HUES48 (cell line): ENCODE measurements at regions not wholly inside any gene's neighbourhood (a gene's known extent, or its start where the extent isn't known, plus 50 kb on each side); places are given as distances from the start of the nearest gene placed in this dataset.
A peak's percentile ranks its signal among the peaks of the same experiment; 100 is the strongest.

Experiments
- H3K27ac ChIP-seq: one replicate; pipeline ENCODE4 v1.7.0; 2013; ENCODE audit warnings: low read depth, low read length, inconsistent platforms
- H3K27me3 ChIP-seq: 2 replicates; pipeline ENCODE4 v1.6.1; 2013; ENCODE audit warnings: mild to moderate bottlenecking, low read length; ENCODE audit not compliant: control insufficient read depth, insufficient read depth
- H3K36me3 ChIP-seq: 2 replicates; pipeline ENCODE4 v1.6.1; 2013; ENCODE audit warnings: low read length; ENCODE audit not compliant: control insufficient read depth, insufficient read depth
- H3K4me1 ChIP-seq: 2 replicates; pipeline ENCODE4 v1.6.1; 2013; ENCODE audit warnings: mild to moderate bottlenecking, low read length; ENCODE audit not compliant: control insufficient read depth, insufficient read depth
- H3K4me3 ChIP-seq: 2 replicates; pipeline ENCODE4 v1.5.1; 2013; ENCODE audit warnings: mild to moderate bottlenecking, low read depth, low read length
- H3K9ac ChIP-seq: 2 replicates; pipeline ENCODE4 v1.6.1; 2013; ENCODE audit warnings: mild to moderate bottlenecking, low read depth, low read length, moderate library complexity
- H3K9me3 ChIP-seq: 2 replicates; pipeline ENCODE4 v1.6.1; 2013; ENCODE audit warnings: low read length; ENCODE audit not compliant: control insufficient read depth, insufficient read depth

DNA sequence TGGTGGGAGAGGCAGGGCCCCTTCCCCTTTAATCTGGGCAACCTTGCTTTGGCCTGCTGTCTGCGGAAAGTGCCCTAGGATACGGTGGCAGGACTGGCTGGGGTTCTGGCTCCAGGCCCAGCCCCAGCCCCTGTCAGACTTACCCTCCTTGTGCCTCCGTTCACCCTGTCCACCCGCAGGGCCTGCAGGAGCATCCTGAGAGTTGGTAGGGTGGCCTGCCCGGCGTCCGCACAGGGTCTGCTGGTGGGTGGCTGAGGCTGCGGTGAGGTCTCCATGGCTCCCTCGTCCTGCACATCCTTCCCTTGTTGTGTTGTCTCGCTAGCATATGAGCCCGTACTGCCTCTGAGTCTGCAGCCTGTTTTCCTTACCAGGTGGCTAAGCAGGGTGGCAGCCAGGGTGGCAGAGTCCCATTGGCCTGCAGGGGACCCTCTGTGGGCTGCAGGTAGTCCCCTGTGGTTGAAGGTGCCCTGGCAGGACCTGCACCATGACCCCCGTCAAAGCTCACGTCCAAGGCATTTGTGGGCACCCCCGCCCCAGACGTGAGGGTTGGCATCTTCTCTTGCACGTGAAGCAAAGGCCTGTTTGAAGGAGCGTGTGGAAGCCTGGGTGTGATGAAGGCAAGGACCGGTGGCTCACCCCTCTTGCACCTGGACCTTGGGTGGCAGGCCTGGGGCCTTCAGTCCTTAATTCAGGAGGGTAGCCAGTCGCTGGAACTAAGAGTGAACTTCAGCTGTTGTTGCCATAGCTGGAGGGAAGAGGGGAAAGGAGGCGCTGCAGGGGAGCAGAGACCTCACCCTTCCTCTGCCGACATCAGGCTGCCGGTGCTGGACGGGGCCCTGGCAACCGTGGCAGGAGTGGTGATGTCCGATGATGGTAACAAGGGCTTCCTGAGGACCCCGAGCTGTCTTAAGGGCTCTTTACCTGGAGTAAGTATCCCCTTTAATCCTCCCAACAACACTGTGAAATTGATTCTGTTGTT lies 293.7 kb downstream of the SEC14L1 start:
- Histone ChIP-seq H3K27me3 (no peaks in the 10 kb centered on the region), H3K36me3 (no peaks in the 10 kb centered on the region), H3K9ac (no peak overlapping the region), H3K9me3 (no peaks in the 10 kb centered on the region), H3K4me1 (peaks cover 50% of the 10 kb centered on the region), H3K4me3 (no peak overlapping the region), H3K27ac (no peak overlapping the region)

DNA sequence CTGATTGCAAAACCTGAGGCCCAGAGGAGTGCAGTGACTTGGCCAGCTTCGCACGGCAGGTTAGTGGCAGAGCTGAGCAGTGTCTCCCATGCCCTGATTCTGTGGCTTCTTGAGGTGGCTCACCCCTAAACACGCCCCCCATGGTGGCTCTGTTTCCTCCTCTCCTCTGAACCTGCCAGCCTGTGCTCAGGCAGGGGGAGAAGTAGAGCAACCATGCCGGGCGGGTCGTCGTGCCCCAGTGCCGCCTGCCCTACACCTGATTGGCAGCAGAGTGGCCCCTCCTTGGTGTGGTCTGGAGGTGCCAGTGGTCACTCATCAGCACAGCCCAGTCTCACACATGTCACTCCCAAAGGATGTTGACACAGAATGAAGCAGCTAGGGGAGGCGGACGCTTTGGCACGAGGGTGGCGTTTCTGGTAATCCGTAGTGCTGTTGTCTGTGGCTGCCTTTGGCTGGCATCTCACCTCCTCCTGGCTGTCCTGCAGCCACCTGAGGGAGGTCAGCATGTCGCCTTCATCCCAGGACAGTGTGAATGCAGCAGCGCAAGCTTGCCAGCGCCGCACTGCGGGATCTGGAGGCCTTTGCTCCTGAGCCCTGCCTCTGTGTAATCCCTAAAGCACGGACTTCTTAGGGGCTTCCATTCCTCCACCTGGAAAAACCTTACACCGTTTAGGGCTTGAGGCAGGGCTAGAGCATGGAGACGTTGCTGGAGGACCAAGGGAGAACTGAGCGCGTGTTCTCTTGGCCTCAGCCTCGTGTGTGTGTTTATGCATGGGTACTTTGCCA lies 294.7 kb downstream of the SEC14L1 start:
- no peak overlapping the region for H3K9ac ChIP-seq
- H3K4me1 ChIP-seq = peaks cover 42% of the 10 kb centered on the region
- no peaks in the 10 kb centered on the region for H3K9me3 ChIP-seq
- no peaks in the 10 kb centered on the region for H3K36me3 ChIP-seq
- no peak overlapping the region for H3K4me3 ChIP-seq
- peak overlapping the region; percentile 73 for H3K27ac ChIP-seq
- H3K27me3 ChIP-seq = no peaks in the 10 kb centered on the region

DNA sequence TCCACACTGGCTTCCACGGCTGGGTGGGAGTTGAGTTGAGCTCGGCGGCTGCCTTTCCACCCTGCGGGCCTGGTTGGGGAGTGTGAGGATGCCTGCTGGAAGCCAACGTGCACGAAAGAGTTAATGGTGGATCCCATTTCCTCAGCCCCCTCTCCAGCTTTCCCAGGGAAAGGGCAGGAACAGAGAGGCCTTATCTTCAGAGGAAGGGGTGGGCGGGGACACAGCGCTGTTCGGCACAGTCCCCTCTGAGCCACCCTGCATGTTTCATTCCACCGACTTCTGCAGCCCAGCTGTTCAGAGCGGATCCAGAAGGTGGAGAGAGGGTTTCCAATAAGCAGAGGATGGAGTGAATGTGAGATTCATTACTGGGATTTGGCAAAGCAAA lies 295.3 kb downstream of the SEC14L1 start:
- Histone ChIP-seq H3K36me3 (no peaks in the 10 kb centered on the region), H3K27ac (peak overlapping the region; percentile 73), H3K9ac (no peak overlapping the region), H3K9me3 (no peaks in the 10 kb centered on the region), H3K4me1 (peaks cover 41% of the 10 kb centered on the region), H3K4me3 (no peak overlapping the region), H3K27me3 (no peaks in the 10 kb centered on the region)

DNA sequence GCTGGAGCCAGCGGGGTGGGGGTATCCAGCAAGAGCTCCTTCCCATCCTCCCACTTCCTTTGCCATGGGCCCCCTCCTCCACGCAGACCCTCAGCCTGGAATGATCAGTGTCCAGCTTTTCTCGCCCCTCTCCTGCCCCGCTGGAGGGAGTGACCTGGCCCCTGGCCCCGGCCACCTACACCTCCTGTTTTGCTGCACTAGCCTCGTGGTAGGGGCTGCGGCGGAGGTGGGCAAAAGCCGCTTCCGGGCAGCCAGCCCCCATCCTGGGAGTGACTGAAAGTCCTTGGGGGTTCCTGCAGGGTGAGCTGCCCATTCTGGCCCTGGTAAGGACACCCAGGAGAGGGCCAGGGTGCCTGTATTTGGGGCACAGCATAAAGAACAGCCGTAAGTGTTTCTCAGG lies 295.7 kb downstream of the SEC14L1 start:
- no peaks in the 10 kb centered on the region for H3K27me3 ChIP-seq
- no peaks in the 10 kb centered on the region for H3K36me3 ChIP-seq
- H3K4me3 ChIP-seq = no peak overlapping the region
- H3K27ac ChIP-seq = peak overlapping the region; percentile 73
- H3K4me1 ChIP-seq = peaks cover 41% of the 10 kb centered on the region
- no peaks in the 10 kb centered on the region for H3K9me3 ChIP-seq
- no peak overlapping the region for H3K9ac ChIP-seq

DNA sequence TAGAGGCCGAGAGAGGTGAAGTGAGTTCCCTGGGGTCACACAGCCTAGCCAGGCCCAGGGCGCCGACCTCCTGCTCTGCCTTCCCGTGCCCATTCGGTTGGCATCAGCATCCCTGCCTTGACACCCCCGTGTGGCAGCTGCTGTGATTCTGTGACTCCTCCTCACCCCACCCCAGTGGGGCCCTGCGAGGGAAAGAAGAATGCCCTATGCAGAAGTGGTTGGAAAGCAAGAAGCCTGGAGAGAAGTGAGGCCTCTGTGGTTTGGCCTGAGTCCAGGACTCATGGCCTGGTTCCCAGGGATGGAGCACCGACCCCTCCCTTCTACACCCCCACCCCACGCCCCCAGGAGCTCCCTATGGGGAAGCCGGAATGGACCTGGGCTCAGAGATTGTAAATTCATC lies 296.2 kb downstream of the SEC14L1 start:
- no peak overlapping the region for H3K4me3 ChIP-seq
- H3K4me1 ChIP-seq = peaks cover 41% of the 10 kb centered on the region
- no peaks in the 10 kb centered on the region for H3K9me3 ChIP-seq
- no peak overlapping the region for H3K9ac ChIP-seq
- no peaks in the 10 kb centered on the region for H3K27me3 ChIP-seq
- no peak overlapping the region for H3K27ac ChIP-seq
- H3K36me3 ChIP-seq = no peaks in the 10 kb centered on the region

- Histone ChIP-seq H3K9ac (no peak overlapping the region), H3K9me3 (no peaks in the 10 kb centered on the region), H3K36me3 (no peaks in the 10 kb centered on the region), H3K27me3 (no peaks in the 10 kb centered on the region), H3K27ac (no peak overlapping the region), H3K4me3 (no peak overlapping the region), H3K4me1 (peaks cover 33% of the 10 kb centered on the region)
Measured at GRCh38 chr17:77437747-77438146, 297.0 kb downstream of the SEC14L1 start.

GRCh38 chr17:77438241-77439188 lies 297.7 kb downstream of the SEC14L1 start:
- no peaks in the 10 kb centered on the region for H3K36me3 ChIP-seq
- H3K9me3 ChIP-seq = no peaks in the 10 kb centered on the region
- H3K27ac ChIP-seq = no peak overlapping the region
- H3K4me1 ChIP-seq = peaks cover 29% of the 10 kb centered on the region
- H3K9ac ChIP-seq = no peak overlapping the region
- H3K4me3 ChIP-seq = no peak overlapping the region
- no peaks in the 10 kb centered on the region for H3K27me3 ChIP-seq

DNA sequence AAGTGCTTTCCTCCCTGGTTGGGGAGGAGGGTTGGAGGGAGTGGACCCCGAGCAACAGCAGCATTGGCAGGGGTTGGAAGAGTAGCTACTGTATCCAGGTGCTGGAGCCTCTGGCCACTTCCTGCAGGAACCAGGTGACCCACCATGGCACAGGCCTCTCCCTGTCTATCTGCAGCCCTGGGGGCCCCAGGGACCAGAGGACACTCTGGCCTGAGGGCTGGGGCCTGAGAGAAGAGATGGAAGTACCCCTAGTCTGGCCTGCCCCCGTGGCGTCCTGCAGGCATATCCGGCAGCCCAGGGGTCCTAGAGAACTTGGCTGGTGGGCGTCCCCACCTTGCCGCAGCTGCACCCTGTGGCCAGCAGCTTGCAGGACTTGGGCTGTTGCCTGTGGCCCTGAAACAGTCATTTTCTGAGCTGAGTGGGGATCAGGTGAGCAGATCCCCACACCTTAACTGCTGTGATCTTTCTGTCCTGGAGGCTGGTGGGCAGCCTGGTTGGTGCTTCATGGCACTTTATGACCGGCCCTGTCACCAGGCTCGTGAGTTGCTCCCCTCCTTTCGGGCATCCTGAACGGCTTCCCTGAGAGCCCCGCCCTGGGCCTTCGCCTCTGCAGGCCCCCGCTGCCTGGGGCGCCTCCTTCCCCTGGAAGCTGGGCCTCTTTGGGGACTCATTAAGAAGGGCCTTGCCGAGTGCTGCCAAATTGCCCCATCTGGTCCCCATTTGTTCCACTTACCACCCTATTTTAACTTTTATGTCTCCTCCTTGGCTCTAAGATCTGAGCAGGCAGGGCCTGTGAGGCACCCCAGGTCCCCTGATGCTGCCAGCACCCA lies 298.6 kb downstream of the SEC14L1 start:
- H3K9ac ChIP-seq = no peak overlapping the region
- H3K27ac ChIP-seq = no peak overlapping the region
- H3K9me3 ChIP-seq = no peaks in the 10 kb centered on the region
- peaks cover 27% of the 10 kb centered on the region for H3K4me1 ChIP-seq
- H3K4me3 ChIP-seq = no peak overlapping the region
- no peaks in the 10 kb centered on the region for H3K36me3 ChIP-seq
- H3K27me3 ChIP-seq = no peaks in the 10 kb centered on the region

GRCh38 chr17:77440560-77440981 lies 299.8 kb downstream of the SEC14L1 start:
- Histone ChIP-seq H3K36me3 (no peaks in the 10 kb centered on the region), H3K4me1 (peaks cover 19% of the 10 kb centered on the region), H3K27ac (no peak overlapping the region), H3K9ac (no peak overlapping the region), H3K9me3 (no peaks in the 10 kb centered on the region), H3K4me3 (no peak overlapping the region), H3K27me3 (no peaks in the 10 kb centered on the region)
